HG02943 (cell line): ENCODE measurements at regions not wholly inside any gene's neighbourhood (a gene's known extent, or its start where the extent isn't known, plus 50 kb on each side); places are given as distances from the start of the nearest gene placed in this dataset.

Experiments
- ATAC-seq: cut with Tn5 transposase; IDR thresholded peaks from one replicate; pipeline ENCODE4 v1.9.1; 2021; ENCODE audit warnings: mild to moderate bottlenecking, low read depth, moderate library complexity; ENCODE audit not compliant: unreplicated experiment

DNA sequence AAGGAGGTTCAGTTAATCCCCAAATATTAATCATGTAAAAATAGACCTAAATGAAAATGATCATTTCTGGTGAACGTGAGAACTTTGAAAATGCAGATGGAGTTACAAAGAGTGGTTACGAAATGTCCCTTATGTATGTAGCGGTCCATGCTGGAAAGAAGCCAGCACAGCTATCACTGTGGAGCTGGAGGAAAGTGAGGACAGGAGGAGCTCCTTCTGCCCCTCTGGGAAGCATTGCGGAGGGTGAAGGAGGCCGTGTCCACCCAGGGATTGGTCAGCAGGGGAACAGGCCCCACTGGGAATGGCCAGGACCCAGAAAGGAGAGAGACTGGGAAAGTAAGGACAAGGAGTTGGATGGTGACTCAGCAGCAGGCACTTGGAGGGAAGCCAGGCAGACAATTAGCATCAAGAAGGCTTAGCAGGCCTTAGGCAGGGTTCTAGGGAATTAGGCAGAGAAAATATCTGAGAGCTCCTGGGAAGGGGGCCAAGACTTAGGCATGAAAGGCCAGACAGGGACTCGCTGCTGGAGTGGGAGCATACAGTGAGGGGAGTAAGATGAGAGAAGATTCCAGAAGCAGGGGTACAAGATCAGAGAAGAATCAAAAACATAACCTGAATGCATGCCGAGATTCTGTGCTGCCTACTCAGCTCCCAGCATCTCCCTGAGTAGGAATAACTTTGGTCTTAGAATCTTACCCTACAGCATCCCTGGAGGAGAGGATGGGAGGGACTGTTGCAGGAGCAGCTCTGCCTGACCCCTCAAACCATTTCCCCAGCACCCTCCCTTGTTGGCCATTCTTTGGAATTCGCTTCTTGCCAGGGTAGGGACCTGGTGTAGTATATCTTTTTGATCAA, 171.0 kb upstream of the UMPS start:
- ATAC-seq = no peak

DNA sequence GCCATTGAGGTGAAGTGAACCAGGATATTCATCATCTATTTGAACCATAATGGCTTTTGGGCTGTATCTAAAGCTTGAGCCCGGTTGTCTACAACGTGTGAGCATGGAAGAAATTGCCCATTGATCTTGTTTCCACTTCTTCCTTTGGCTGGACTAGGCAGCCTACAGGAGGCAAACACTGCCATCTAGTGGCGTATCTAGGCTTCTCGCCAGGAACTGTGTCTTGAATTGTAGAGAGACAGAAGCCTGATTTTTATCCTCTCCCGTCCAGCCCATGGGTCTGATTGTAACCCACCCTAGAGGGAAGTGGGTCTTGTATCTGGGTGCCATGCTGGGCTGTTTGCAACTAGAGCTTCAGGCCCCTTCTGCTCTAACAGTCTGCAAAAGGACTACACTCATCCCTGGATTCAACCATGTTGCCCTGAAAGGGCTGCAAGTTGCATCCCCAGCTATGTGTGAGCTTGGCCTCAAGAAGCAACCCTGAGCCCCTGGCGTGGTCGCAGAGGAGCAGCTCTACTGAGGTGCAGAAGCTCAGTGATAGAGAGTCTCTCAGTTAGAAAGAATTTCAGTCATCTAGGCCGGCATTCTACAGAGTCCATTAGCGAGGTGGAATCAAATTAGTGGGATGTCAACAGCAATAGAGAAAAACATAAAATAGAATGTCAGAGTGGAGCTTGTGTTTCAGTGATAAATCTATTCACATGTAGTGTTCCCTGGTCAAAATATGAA, 170.2 kb upstream of the UMPS start:
- no peak for ATAC-seq

DNA sequence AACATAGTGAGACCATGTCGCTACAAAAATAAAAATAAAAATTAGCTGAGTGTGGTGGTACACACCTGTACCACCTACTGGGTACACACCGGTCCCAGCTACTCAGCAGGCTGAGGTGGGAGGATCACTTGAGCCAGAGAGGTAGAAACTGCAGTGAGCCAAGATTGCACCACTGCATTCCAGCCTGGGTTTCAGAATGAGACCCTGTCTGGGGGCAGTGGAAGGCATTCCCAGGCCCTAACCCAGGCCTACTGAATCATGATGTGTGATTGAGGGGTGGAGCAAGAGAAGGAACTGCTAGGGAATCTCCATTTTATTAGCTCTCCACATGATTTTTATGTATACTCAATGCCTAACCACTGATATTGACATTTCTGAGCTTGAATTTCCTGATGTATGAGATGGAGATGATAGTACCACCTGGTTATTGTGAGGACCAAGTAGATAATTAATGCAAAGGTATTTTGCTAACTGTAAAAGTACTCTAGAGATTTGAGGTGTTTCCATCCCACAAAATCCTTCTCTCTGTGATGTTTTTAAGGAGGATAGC, 169.5 kb upstream of the UMPS start:
- ATAC-seq = no peak

DNA sequence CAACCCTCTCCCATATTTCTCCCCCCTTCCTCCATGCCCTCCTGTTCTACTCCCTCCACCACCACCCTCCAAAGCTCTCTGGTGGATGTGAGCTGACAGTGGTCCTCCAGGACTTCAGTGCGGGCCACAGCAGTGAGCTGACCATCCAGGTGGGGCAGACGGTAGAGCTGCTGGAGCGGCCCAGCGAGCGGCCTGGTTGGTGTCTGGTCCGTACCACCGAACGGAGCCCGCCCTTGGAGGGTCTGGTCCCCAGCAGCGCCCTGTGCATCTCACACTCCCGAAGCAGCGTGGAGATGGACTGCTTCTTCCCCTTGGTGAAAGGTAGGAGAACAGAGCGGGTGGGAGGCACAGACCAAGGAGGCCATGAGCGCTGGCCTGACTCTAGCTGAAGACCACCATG, 167.5 kb upstream of the UMPS start:
- no peak for ATAC-seq

DNA sequence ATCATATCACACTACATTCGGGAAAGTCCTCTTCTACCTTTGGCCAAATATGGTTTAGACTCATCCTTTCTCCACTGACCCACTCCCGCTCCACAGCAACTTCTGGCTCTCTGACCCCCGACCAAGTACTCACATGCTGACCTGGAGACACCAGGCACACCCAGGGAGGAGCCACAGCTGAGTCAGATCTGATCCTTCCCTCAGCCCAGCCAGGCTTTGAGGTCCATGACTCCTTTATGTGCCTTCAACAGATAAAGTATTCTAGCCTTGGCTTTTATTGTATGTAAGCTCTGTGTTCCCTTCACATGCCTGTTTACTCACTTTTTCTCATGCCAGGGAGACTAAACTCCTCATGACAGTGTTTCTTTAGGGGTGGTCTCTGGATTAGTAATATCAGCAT, 166.9 kb upstream of the UMPS start:
- no peak for ATAC-seq

DNA sequence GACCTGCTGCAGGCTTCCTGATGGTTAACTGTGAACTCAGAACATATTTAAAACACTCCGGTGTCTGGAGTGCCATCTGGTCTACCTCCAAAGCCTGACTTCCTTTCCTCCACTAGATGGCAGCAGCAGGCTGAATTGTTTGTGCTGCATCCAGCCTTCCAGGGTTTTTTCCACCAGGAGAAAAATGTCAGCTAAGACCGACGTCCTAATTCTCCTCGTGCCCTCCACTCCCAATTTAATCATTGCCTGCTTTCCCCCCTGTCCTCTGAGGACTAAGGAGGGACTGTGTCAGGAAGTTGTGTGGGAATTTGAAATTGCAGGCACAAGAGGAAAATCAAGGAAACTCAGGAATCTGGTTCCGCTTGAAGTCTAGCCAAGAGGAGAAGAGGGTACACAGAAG, 165.2 kb upstream of the UMPS start:
- no peak for ATAC-seq

DNA sequence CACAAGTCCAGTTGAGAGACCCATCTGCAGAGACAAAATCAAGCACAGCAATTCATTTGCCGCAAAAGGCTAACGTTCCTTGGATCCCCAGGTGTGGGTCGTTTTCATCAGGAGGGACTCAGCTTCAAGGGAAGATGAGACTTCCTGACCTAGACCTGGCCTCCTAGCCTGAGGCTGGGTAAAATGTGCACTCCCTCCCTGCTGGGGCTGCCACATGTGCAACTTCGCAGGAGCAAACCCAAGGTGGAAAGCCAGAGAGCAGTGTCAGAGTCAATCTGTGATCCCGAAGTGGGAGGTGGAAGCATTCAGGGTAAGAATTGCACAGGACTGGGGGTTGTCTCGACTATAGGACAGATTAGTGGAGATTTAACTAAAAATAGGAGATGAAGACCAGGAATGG, 164.7 kb upstream of the UMPS start:
- no peak for ATAC-seq

DNA sequence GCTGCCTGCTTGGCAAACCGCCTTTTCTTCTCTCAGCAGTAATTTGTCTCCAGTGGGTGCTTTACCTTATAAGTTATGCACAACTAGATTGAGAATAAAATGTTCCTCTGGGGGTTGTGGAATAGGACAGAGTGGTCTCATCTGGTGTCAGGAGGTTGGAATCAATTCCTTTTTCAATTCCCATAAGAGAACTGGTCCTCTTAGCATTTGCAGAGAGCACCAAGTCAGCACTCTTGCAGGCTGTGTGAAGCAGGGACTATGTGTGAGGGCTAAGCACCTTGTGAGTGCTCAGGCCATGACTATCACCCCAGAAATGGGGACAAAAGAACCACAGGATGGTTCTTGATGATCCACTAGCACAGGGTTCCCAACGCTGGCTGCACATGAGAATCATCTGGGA, 163.6 kb upstream of the UMPS start:
- ATAC-seq = no peak

DNA sequence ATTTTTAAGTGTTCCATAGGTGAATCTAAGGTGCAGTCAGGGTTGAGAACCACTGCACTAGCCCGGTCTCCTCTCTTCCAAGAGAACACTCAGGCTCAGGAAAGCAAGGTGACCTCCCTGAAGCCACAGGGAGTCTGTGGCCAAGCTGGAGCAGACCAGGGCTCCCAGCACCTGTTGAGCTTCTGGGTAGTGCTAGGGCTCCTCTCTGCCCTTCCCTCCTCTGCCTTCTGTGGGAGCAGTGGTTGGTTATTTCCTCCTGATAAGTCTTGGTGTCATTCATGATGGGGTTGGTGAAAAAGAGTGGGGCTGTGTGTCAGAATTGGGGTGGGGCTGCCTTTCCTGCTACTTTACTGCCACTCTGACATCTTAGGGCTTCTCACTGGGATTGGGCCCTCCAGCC, 163.1 kb upstream of the UMPS start:
- ATAC-seq = no peak

DNA sequence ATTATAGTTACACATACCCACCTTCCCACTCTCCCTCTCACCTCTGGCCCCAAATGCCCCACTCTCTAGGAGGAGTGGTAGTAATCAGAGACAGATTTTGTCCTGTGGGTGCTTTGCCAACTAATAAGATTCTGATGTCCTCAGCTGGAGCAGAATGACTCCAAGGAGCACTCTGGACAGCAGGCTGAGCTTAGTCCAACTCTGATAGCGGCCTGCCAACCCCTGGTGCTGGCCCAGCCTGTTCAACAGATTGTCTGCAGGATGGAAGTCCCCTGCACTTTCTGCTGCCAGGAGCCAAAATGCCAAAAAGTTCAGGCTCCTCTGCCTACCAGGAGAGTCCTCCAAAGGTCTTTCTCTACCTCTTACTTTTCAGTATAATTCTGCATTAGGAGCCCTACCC, 160.5 kb upstream of the UMPS start:
- no peak for ATAC-seq

DNA sequence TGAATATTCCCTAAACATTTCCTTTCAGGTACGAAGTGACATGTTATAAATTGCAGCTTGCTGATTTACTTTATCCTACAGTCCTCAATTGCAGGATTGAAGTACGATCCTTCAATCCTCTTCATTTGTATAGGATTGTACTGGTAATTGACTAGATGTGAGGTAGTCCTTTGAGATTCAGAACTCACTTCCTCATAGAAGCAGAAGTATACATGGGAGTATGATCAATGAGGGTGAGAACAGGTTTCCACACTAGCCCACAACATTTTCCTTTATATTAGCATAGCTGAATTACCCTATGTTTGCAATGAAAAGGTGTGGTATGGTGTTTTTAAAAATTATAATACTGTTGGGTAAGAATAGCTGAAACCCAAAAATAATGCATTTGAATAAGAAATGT, 160.0 kb upstream of the UMPS start:
- no peak for ATAC-seq

DNA sequence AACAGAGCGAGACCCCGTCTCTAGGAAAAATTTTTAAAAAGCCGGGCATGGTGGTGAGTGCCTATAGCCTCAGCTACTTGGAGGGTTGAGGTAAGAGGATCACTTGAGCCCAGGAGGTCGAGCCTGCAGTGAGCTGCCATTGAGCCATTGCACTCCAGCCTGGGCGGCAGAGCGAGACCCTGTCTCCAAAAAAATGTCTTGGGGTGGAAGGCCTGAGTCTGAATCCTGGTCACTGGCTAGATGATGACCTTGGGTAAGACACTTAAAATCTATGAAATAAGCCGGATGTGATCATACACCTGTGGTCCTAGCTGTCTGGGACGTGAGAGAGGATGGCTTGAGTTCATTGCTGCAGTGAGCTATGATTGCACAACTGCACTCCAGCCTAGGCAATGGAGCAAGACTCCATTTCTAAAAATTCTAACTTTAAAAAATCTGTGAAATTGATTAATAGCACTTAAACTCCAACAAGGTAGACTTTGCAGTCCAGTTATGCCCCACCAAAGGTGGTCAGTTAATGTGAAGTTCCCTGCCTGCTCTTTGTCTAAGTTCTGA, 157.3 kb upstream of the UMPS start:
- no peak for ATAC-seq

DNA sequence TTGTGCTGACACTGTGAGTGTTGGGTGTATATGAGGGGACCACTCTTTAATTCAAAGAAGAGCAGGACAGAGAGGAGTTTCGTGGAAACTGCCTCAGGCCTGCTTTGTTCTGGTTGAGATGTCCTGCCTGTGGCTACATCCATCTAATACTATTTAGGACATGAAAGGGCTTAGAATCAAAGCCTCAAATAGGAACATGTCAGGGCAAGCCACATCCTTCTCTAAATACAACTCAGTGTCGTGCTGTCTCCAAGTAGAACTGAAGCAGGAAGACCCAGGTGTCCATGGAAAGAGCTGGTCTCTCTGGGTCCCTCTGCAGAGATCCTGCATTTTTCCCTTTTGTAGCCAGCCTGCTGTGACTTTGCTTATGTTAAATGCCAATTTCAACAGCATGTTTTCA, 156.2 kb upstream of the UMPS start:
- ATAC-seq = no peak

DNA sequence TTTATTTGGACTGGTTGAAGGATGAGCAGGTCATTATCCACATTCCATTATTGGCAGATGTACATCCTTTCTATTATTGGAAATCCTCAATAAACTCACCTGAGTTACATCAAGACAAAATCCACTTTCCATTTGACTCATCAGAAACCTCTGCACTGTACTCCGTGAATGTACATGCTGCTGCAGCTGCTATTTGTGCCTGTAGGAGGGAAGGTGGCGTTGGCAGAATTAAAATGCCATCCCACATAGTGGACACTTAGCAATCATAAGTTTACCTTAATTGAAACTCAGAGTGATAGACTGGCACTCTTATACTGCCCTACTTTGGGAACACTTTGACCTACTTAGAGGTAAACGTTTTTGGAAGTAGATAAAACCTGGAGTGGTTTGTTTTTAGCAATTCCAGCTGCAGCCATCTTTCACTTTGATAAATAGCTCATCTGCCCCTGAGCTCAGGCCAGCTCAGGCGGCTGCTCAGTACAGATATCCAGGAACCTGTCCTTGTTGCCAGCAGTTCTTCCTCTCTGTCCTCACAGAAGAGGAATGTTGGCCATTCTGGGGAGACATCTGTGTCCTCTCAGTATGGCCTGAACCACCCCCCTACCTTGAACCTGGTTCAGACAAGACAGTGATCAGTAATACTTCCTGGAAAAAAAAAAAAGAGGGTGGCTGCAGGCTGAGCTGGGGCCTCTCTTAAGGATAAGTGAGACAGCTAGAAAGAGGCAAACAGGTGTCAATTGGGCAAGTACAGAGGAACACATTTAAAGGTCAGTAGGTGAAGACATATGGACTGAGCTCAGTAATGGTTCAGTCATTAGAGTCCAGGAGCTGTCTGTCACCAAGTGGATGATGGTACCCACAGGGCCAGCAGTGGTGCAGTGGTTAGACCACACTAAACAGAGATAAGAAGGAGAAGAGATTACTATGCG, 153.4 kb upstream of the UMPS start:
- no peak for ATAC-seq

DNA sequence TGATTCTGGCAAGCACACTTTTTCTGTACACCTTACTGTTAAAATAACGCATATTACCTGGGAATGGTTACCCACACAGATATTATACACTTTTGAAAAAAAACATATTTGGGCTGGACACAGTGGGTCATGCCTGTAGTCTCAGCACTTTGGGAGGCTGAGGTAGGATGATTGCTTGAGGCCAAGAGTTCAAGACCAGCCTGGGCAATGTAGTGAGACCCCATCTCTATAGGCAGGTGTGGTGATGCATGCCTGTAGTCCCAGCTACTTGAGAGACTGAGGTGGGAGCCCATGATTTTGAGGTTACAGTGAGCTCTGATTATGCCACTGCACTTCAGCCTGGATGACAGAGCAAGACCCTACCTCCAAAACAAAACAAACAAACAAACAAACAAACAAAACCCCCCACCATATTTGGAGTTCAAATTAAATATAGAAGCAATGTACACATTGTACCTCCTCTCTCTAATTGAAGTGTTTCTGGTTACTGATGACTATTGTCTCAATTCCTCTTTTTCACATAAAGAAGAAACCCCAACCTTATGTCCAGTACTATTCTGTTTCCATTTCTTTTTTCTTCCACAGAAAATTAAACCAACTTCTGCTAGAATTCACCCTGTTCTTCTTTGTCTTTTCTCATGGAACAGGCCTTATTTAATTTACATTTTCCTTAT, 152.6 kb upstream of the UMPS start:
- ATAC-seq = no peak

DNA sequence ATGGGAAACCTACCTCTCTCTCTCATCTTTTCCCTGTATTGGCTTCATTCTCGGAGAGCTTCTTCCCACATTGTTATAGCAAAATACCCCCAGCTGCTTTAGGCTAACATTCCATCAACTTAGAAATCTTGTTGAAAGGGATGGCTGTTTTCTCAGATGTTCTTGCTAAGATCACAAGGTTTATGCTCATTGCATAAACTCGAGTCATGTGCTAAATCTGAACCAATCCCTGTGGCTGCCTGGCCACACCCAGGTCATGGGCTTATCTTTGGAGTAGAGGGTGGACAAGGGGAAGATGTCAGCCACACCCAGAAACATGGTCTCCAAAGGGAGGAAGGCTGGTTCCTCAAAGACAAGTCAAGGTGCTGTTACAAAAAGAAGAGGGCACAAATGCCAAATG, 150.6 kb upstream of the UMPS start:
- no peak for ATAC-seq

DNA sequence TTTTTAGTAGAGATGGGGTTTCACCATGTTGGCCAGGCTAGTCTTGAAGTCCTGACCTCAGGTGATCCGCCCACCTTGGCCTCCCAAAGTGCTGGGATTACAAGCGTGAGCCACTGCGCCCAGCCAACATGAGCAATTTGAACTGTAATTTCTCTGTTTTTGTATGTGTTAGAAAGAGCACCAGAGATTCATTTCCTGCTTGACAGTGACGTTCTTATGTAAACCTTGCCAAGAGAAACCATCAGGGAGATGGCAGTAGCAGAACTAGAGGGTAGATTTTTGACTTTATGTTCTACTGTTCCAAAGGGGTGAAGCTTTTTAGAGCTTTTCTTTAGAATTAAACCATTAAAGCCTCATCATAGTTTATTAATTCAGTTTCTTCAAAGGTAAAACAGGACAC, 148.1 kb upstream of the UMPS start:
- no peak for ATAC-seq

DNA sequence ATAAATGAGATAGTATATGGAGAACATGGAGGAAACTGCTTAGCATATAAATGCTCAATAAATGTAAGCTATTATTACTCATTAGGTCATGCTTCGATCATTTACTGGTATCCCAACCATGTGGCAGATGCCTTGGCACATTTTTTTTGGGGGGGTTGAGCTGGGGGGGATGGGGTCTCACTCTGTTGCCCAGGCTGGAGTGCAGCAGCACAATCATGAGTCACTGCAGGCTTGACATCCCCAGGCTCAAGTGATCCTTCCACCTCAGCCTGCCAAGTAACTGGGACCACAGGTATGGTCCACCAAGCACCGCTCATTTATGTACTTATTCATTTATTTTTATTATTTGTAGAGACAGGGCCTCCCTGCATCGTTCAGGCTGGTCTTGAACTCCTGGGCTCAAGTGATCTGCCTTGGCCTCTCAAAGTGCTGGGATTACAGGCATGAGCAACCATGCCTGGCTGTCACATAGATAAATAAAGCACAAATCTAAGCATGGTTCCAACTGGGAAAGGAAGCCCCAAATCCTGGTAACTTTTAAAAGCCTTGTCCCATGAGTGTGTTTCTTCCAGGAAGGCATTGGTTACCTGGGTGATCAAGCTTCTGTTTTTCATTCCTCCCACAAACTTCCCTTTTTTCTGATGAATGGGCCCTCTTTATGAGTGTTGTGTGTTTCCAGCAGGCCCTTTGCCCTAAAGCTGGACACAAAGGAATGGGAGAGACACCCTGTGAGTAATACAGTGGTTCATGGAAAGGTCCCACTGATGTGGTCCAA, 147.4 kb upstream of the UMPS start:
- ATAC-seq = no peak

DNA sequence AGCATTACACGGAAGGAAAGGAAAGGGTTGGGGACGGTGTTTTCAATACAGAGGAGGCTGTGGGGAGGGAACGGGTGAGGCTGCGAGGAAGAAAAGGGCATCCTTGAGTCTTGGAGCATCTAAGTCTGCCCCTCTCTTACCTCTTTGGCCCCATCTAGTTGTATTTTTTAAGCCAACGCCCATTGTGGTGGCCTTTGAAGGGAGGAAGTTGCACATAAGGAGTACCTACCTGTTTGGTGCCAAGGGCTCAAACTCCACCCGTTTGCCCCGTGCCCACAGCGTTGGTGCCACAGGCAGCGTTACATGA, 146.1 kb upstream of the UMPS start:
- ATAC-seq = no peak
